ENCODE measurements at regions not wholly inside any gene's neighbourhood (a gene's known extent, or its start where the extent isn't known, plus 50 kb on each side); places are given as distances from the start of the nearest gene placed in this dataset.
"Not testable (repeated sequence)": the region's sequence is repeated elsewhere in the genome, so short reads cannot be mapped to it uniquely, and the experiment has no call there.

- TF ChIP-seq CTCF (IDR thresholded peaks at IDR 0.05; ENCODE audit: low read length); EZH2 (optimal IDR thresholded peaks at IDR 0.05; ENCODE audit: low read depth, low read length): not testable (repeated sequence)
Measured at GRCh38 chr17:33579740-33580139, 286.6 kb upstream of the ASIC2 start.

Data from MM.1S (cell line).